GM12891 (cell line): ENCODE measurements at regions not wholly inside any gene's neighbourhood (a gene's known extent, or its start where the extent isn't known, plus 50 kb on each side); places are given as distances from the start of the nearest gene placed in this dataset.

Source experiments
- PAX5 ChIP-seq: IDR thresholded peaks from 2 replicates; pipeline ENCODE4 v1.6.1; 2011; ENCODE audit warnings: low read length, moderate library complexity, mild to moderate bottlenecking; ENCODE audit not compliant: insufficient read depth, severe bottlenecking
- POLR2A ChIP-seq: IDR thresholded peaks from 2 replicates; pipeline ENCODE4 v1.6.1; 2011; ENCODE audit warnings: low read depth, low read length, control low read depth
- POLR2AphosphoS5 ChIP-seq: IDR thresholded peaks from 2 replicates; pipeline ENCODE4 v1.6.1; 2011; ENCODE audit warnings: low read depth, low read length, control low read depth
- POU2F2 ChIP-seq: IDR thresholded peaks from 2 replicates; pipeline ENCODE4 v1.6.1; 2011; ENCODE audit warnings: low read depth, mild to moderate bottlenecking, control low read depth, low read length, moderate library complexity
- SPI1 ChIP-seq: IDR thresholded peaks from 2 replicates; pipeline ENCODE4 v1.6.1; 2011; ENCODE audit warnings: low read depth, low read length, control low read depth
- TAF1 ChIP-seq: IDR thresholded peaks from 2 replicates; pipeline ENCODE4 v1.6.1; 2011; ENCODE audit warnings: low read depth, low read length, control low read depth

- TF ChIP-seq POLR2AphosphoS5 (no peak), TAF1 (no peak), SPI1 (no peak), POLR2A (no peak), PAX5 (no peak), POU2F2 (no peak)
Measured at GRCh38 chr10:3592424-3592823, 192.6 kb downstream of the KLF6 start.
